SK-N-MC (cell line): ENCODE measurements at regions not wholly inside any gene's neighbourhood (a gene's known extent, or its start where the extent isn't known, plus 50 kb on each side); places are given as distances from the start of the nearest gene placed in this dataset.

Source experiments
- EZH2 ChIP-seq: fragments of 200-600 bp; sonication (generic); IDR thresholded peaks from one replicate; pipeline ENCODE4 v1.6.1; 2017; ENCODE audit warnings: antibody characterized with exemption
- FOXP2 ChIP-seq: optimal IDR thresholded peaks from 2 replicates; pipeline ENCODE3; 2011; ENCODE audit warnings: mild to moderate bottlenecking, moderate library complexity; ENCODE audit not compliant: insufficient read depth; ENCODE audit errors: extremely low read length, control extremely low read depth
- POLR2AphosphoS5 ChIP-seq: IDR thresholded peaks from 2 replicates; pipeline ENCODE4 v1.6.1; 2012; ENCODE audit warnings: mild to moderate bottlenecking, low read depth, low read length, borderline replicate concordance

GRCh38 chr5:17930346-17930745 lies 296.1 kb downstream of the TAF11L14 start:
- TF ChIP-seq EZH2, result no peak
- no peak for TF ChIP-seq POLR2AphosphoS5
- TF ChIP-seq FOXP2, result no peak
